Ishikawa (cell line): ENCODE measurements at regions not wholly inside any gene's neighbourhood (a gene's known extent, or its start where the extent isn't known, plus 50 kb on each side); places are given as distances from the start of the nearest gene placed in this dataset.

ENCODE experiments used
- CEBPB ChIP-seq: IDR thresholded peaks from 2 replicates; pipeline ENCODE4 v1.6.1; 2012
- CREB1 ChIP-seq: IDR thresholded peaks from 2 replicates; pipeline ENCODE4 v1.6.1; 2012; ENCODE audit warnings: low read depth
- EGR1 ChIP-seq: IDR thresholded peaks from 2 replicates; pipeline ENCODE4 v1.6.1; 2012
- EP300 ChIP-seq: IDR thresholded peaks from 2 replicates; pipeline ENCODE4 v1.6.1; 2012; ENCODE audit warnings: borderline replicate concordance
- FOXM1 ChIP-seq: IDR thresholded peaks from 2 replicates; pipeline ENCODE4 v1.6.1; 2012; ENCODE audit warnings: low read depth, borderline replicate concordance
- NFIC ChIP-seq: IDR thresholded peaks from 2 replicates; pipeline ENCODE4 v1.6.1; 2012
- RAD21 ChIP-seq: IDR thresholded peaks from 2 replicates; pipeline ENCODE4 v1.6.1; 2012; ENCODE audit warnings: low read depth
- TAF1 ChIP-seq: IDR thresholded peaks from 2 replicates; pipeline ENCODE4 v1.6.1; 2012; ENCODE audit warnings: low read depth, mild to moderate bottlenecking
- TCF12 ChIP-seq: IDR thresholded peaks from 2 replicates; pipeline ENCODE4 v1.6.1; 2012; ENCODE audit warnings: low read depth
- TEAD4 ChIP-seq: IDR thresholded peaks from 2 replicates; pipeline ENCODE4 v1.6.1; 2012
- YY1 ChIP-seq: IDR thresholded peaks from 2 replicates; pipeline ENCODE4 v1.6.1; 2012; ENCODE audit warnings: low read depth
- ZBTB7A ChIP-seq: IDR thresholded peaks from 2 replicates; pipeline ENCODE4 v1.6.1; 2012; ENCODE audit warnings: low read depth
- TF ChIP-seq, protein P1 (sequence below): IDR thresholded peaks from 2 replicates; pipeline ENCODE4 v1.6.1; 2012; ENCODE audit warnings: low read depth, mild to moderate bottlenecking
- TF ChIP-seq, protein P2 (sequence below): IDR thresholded peaks from 2 replicates; pipeline ENCODE4 v1.6.1; 2012
- TF ChIP-seq, protein P3 (sequence below): IDR thresholded peaks from 2 replicates; pipeline ENCODE4 v1.6.1; 2012

DNA sequence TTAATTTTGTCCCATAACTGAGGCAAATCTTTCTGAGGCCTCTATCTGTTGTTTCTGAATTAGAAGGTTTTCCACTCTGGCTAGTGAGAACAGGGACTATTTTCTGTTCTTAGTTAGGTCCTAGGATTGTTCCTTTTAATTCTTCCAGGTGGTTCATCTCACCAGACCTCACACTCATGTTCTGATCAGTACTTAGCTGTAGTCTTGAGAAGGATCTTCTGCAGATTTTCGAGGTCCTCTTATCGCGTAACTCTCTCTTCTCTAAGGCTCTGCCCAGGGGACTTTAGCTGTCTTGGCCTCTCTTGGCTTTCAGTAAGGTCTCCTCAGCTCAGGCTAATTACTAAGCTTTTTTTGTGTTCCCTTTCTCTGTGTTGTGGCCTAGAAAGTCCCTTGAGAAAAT lies 201.1 kb downstream of the ETNK1 start:
- TF ChIP-seq RAD21 (no peak), EP300 (no peak), TAF1 (no peak), ZBTB7A (no peak), FOXM1 (no peak), NFIC (no peak)
- TF ChIP-seq, protein P1, sequence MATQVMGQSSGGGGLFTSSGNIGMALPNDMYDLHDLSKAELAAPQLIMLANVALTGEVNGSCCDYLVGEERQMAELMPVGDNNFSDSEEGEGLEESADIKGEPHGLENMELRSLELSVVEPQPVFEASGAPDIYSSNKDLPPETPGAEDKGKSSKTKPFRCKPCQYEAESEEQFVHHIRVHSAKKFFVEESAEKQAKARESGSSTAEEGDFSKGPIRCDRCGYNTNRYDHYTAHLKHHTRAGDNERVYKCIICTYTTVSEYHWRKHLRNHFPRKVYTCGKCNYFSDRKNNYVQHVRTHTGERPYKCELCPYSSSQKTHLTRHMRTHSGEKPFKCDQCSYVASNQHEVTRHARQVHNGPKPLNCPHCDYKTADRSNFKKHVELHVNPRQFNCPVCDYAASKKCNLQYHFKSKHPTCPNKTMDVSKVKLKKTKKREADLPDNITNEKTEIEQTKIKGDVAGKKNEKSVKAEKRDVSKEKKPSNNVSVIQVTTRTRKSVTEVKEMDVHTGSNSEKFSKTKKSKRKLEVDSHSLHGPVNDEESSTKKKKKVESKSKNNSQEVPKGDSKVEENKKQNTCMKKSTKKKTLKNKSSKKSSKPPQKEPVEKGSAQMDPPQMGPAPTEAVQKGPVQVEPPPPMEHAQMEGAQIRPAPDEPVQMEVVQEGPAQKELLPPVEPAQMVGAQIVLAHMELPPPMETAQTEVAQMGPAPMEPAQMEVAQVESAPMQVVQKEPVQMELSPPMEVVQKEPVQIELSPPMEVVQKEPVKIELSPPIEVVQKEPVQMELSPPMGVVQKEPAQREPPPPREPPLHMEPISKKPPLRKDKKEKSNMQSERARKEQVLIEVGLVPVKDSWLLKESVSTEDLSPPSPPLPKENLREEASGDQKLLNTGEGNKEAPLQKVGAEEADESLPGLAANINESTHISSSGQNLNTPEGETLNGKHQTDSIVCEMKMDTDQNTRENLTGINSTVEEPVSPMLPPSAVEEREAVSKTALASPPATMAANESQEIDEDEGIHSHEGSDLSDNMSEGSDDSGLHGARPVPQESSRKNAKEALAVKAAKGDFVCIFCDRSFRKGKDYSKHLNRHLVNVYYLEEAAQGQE: no peak

DNA sequence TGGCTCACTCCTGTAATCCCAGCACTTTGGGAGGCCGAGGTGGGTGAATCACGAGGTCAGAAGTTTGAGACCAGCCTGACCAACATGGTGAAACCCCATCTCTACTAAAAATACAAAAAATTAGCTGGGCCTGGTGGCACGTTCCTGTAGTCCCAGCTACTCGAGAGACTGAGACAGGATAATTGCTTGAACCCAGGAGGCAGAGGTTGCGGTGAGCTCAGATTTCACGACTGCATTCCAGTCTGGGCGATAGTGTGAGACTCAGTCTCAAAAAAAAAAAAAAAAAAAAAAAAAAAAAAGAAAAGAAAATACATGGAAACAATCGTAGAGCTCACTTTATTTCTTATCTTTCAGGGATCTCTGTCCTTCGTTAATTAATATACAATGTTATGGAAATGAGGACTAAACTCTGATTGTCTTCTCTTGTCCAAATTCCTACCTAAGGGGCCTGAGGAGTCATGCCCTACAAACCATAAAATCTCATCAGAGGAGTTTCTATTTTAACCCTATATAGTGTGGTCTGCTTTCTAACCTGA lies 201.5 kb downstream of the ETNK1 start:
- peak; percentile 42 for TF ChIP-seq TEAD4

DNA sequence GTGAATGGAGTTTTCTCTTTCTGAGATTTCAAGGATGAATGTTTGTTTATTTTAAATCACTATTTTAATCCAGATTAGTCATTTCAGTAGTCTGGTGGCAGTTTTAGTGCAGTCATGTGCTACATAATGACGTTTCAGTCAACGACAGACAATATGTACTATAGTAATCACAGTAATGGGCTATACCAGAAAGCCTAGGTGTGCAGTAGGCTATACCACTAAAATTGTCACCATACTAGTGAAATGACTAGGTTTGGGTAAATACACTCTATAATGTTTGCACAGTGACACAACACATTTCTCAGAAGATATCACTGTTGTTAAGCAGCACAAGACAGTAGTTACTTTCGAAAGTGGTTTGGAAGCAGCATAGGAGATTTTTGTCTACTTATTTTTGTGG lies 203.1 kb downstream of the ETNK1 start:
- no peak for TF ChIP-seq NFIC
- TF ChIP-seq CEBPB: no peak
- no peak for TF ChIP-seq YY1
- TF ChIP-seq ZBTB7A: no peak
- TF ChIP-seq TEAD4: no peak

DNA sequence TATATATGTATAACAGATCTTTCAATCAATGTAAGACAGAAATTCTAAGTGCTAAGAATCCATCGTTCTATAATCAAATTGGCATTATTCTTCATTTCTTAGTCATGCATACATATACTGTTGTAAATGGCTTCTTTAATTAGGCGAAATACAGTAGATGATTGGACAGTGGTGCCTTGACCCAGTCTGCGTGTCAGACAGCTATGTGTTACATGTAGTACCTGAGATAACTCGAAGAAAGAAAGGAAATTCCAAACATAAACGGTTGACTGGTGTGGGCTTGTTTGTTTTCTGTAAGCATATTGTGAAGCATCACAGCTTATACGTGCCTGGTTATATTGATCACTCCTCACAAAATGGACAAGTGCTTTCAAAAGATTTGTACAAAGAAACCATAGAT lies 210.5 kb downstream of the ETNK1 start:
- TF ChIP-seq YY1 (no peak), RAD21 (no peak), ZBTB7A (no peak), TEAD4 (no peak), CREB1 (no peak), NFIC (no peak), TAF1 (no peak), CEBPB (no peak)
- TF ChIP-seq, protein P1: no peak
- TF ChIP-seq, protein P2, sequence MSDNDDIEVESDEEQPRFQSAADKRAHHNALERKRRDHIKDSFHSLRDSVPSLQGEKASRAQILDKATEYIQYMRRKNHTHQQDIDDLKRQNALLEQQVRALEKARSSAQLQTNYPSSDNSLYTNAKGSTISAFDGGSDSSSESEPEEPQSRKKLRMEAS: no peak

DNA sequence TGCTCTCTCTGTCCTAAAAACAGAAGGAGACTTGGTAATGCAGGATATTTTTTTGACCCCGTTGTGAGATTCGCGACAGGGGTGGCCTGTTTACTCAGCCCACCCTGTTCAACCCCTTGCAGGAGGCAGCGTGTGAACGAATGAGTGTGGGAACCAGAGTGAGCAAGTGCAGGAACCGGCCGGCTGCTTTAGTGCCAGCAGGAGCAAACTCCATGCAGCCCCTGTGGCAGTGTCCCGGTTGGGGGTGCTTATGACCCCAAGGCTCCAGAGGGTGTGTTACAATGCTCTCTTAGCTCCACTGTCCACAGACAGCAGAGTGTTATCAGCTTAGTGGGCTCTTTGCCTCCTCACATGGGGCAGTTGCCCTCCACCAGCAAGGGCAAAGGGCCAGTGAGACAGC lies 225.2 kb downstream of the ETNK1 start:
- no peak for TF ChIP-seq EGR1
- TF ChIP-seq TCF12: no peak
- TF ChIP-seq FOXM1: no peak
- no peak for TF ChIP-seq EP300
- TF ChIP-seq, protein P3, sequence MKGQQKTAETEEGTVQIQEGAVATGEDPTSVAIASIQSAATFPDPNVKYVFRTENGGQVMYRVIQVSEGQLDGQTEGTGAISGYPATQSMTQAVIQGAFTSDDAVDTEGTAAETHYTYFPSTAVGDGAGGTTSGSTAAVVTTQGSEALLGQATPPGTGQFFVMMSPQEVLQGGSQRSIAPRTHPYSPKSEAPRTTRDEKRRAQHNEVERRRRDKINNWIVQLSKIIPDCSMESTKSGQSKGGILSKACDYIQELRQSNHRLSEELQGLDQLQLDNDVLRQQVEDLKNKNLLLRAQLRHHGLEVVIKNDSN: no peak

DNA sequence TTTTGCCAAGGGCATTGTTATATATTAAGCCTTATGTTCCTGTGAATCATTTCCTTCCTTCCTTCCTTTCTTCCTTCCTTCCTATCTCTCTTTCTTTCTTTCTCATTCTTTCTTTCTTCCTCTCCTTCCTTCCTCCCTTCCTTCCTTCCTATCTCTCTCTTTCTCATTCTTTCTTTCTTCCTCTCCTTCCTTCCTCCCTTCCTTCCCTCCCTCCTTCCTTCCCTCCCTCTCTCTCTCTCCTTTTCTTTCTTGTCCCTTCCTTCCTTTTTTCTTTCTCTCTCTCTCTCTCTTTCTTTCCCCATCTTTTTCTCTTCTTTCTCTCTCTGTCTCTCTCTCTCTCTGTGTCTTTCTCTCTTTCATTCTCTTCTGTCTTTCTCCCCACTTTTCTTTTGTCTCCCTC lies 226.6 kb downstream of the ETNK1 start:
- TF ChIP-seq EP300 (no peak), NFIC (no peak)

DNA sequence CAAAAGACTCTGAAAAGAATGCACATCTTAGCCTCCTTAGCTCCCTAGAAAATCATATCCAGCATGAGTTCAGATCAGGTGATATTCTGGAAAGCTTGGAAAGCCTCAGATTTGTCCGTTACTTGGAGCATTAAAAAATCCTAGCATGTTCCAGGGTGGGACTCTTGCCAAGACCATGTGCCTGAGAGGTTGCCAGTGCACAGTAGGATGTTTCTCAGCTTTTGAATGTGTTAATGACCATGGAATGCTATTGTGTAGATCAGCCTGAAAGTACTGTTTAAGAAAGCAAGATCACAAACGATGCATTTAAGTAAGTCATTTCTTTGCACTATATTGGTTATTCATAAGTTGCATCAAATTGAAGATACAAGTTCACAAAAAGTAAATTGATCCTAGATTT lies 230.5 kb downstream of the ETNK1 start:
- TF ChIP-seq EGR1 (no peak), NFIC (no peak), FOXM1 (no peak), TEAD4 (no peak), CREB1 (no peak), TCF12 (no peak), RAD21 (no peak), TAF1 (no peak), EP300 (no peak), ZBTB7A (no peak), YY1 (no peak), CEBPB (no peak)
- TF ChIP-seq, protein P2: no peak
- TF ChIP-seq, protein P3: no peak
- TF ChIP-seq, protein P1: no peak
